ENCODE measurements at regions not wholly inside any gene's neighbourhood (a gene's known extent, or its start where the extent isn't known, plus 50 kb on each side); places are given as distances from the start of the nearest gene placed in this dataset.

GRCh38 chr16:6714510-6714909, 618.1 kb upstream of the RBFOX1 start:
- no peak for TF ChIP-seq NFIC (IDR thresholded peaks at IDR 0.05)
- no peak for TF ChIP-seq EP300 (IDR thresholded peaks at IDR 0.05; ENCODE audit: borderline replicate concordance)
- no peak for TF ChIP-seq ZBTB7A (IDR thresholded peaks at IDR 0.05; ENCODE audit: low read depth)
- TF ChIP-seq FOXM1 (IDR thresholded peaks at IDR 0.05; ENCODE audit: borderline replicate concordance, low read depth) = no peak
- TF ChIP-seq MAX (IDR thresholded peaks at IDR 0.05) = no peak

Measured in Ishikawa (cell line).